Activated CD4-positive, alpha-beta T cell treated with anti-CD3 and anti-CD28 coated beads for 48 hours (primary cell): ENCODE measurements at regions not wholly inside any gene's neighbourhood (a gene's known extent, or its start where the extent isn't known, plus 50 kb on each side); places are given as distances from the start of the nearest gene placed in this dataset.
"Not testable (repeated sequence)": the region's sequence is repeated elsewhere in the genome, so short reads cannot be mapped to it uniquely, and the experiment has no call there.

Experiments
- DNase-seq: peaks from one replicate; pipeline ENCODE4 v3.0.0-alpha.2; 2020

DNA sequence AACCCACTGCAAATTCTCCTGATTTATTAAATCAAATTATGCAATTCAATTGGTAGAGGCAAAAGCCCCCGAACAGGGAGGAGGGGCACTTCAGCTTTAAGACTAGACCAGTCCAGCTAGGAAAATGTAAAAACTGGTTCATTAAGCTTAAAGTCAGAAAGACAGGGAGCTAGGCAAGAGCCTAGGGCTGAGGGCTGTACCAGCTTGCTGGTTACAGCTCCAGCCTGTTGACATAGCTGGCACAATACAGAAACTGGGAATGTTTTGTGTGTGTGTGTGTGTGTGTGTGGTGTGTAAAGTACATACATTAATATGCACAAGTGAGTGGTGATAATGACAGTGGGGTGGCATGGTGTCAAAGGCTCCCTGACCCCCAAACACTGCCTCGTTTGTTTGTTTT, 307.0 kb upstream of the CELF4 start:
- DNase-seq, result no peak

- no peak for DNase-seq
Measured at GRCh38 chr18:37871561-37871960, 306.0 kb upstream of the CELF4 start.

DNA sequence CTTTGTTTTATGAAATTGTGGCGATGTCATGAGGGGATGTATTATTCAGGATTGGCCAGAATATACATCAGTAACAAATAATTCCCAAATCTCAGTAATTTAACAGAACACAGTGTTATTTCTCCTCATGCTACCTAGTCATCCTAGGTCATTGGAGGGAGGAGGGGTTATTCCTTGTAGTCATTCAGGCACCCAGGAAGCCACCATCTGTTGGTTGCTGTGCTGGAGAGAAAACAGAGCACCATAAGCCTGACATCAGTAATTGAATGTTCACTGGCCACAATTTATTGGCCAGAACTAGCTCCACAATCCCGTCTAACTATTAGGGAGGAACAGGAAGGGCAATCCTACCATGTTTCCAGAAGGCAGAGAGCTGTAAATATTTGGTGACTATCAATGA, 303.5 kb upstream of the CELF4 start:
- DNase-seq, result no peak

DNA sequence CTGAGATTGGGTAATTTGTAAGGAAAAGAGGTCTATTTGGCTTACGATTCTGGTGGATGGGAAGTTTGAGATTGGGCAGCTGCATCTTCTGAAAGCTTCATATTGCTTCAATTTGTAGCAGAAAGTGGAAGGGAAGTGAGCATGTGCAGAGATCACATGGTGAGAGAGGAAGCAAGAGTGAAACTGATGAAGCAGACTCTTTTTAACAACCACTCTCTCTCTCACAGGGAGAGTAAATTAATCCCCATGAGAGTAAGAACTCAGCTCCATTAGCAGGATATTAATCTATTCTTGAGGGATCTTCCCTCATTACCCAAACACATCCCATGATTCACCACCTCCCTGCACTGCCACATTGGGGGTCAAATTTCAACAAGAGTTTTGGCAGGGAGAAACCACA, 298.5 kb upstream of the CELF4 start:
- DNase-seq, result no peak

DNA sequence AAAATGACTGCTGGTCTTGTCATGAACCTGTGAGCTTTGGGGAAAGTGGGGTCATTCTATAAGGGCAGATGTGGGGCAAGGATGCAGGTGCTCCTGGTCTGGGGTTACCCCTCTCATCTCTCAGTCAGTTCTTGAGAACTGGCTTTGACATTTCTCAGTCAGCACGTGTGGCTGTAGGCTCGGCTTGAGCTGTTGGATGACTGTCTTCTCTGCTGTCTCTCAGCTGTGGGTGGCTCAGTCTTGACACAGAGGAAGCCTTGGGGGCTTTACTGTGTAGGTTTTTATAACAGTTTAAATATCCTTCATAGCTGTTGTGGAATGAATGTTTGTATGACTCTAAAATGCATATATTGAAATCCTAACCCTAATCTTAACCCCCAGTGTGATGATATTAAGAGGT, 296.4 kb upstream of the CELF4 start:
- no peak for DNase-seq

- DNase-seq, result no peak
Measured at GRCh38 chr18:37854396-37854795, 288.8 kb upstream of the CELF4 start.

GRCh38 chr18:37853706-37854105, 288.1 kb upstream of the CELF4 start:
- DNase-seq, result no peak

DNA sequence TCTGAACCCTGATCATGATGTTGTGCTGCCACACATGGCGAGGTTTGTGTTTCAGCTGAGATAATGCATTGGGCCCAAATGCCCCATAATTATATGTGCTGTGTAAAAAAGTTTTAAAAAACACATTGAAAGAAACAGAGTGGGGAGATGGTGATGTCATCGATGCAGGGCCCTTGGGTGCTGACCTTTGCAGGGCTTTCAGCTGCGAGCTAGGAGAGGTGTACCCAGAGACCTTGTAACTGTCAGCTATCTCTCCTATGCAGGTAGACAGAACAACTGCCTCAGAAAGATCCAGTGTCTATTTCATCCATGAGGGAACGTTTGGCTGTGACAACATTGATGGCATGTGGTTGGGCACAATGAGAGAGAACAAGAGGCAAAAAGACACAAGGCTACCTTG, 286.9 kb upstream of the CELF4 start:
- no peak for DNase-seq

DNA sequence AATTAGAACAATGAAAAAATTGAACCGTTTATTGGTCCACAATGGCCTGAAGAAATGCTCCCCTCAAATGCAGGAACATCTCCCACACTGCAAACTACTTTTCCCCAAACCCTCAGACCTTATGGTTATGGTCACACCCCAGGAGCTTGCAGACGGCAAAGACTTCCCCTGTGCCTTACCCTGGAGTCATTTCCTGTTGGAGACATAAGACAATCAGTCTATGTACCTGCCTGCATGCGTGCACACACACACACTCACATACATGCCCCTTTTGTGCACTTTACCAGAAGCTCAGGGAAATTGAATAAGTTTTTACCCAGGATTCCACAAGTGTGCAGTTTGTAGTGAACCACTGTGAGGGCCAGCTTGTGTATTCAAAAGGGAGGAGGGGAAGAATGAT, 281.9 kb upstream of the CELF4 start:
- DNase-seq, result no peak

- no peak for DNase-seq
Measured at GRCh38 chr18:37846996-37847395, 281.4 kb upstream of the CELF4 start.

DNA sequence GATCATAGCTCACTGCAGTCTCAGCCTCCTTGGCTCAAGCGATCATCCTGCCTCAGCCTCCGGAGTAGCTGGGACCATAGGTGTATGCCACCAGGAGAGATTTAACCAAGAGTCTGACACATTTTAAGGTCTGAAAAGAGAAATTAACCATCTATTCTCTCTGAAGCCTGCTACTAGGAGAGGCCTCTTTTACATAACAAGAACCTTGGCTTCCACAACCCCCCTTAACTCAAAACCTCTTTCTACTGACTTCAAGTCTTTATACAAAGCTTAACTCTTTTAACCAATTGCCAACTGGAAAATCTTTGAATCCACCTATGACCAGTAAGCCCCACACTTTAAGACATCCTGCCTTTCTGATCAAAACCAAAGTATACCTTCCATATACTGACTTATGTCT, 279.9 kb upstream of the CELF4 start:
- no peak for DNase-seq

GRCh38 chr18:37844209-37844970, 278.8 kb upstream of the CELF4 start:
- DNase-seq, result no peak

GRCh38 chr18:37838083-37838482, 272.5 kb upstream of the CELF4 start:
- no peak for DNase-seq

GRCh38 chr18:37836071-37836970, 270.7 kb upstream of the CELF4 start:
- DNase-seq, result no peak

DNA sequence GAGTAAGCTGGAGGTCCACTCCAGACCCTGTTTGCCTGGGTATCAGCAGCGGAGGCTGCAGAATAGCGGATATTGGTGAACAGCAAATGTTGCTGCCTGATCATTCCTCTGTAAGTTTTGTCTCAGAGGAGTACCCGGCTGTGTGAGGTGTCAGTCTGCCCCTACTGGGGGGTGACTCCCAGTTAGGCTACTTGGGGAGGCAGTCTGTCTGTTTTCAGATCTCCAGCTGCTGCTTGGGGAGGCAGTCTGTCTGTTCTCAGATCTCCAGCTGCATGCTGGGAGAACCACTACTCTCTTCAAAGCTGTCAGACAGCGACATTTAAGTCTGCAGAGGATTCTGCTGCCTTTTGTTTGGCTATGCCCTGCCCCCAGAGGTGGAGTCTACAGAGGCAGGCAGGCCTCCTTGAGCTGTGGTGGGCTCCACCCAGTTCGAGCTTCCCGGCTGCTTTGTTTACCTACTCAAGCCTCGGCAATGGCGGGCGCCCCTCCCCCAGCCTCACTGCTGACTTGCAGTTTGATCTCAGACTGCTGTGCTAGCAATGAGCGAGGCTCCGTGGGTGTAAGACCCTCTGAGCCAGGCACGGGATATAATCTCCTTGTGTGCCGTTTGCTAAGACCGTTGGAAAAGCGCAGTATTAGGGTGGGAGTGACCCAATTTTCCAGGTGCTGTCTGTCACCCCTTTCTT, 266.6 kb upstream of the CELF4 start:
- not testable (repeated sequence) for DNase-seq

DNA sequence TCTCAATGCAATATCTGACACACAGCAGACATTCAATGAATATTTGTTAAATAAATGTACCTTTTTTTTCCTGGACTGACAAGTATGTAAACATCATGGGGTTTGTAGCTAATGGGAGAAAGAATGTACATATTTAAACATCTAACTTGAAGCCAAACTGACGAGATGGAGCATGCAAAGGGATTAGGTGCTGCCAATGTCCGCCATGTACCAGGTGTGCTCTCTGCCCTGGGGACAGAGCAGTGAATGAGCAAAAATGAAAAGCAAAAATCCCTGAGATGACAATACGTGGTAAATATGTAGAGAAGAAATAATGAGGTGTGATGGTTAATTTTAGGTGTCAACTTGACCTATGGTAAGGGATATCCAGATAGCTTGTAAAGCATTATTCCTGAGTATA, 247.4 kb upstream of the CELF4 start:
- no peak for DNase-seq

DNA sequence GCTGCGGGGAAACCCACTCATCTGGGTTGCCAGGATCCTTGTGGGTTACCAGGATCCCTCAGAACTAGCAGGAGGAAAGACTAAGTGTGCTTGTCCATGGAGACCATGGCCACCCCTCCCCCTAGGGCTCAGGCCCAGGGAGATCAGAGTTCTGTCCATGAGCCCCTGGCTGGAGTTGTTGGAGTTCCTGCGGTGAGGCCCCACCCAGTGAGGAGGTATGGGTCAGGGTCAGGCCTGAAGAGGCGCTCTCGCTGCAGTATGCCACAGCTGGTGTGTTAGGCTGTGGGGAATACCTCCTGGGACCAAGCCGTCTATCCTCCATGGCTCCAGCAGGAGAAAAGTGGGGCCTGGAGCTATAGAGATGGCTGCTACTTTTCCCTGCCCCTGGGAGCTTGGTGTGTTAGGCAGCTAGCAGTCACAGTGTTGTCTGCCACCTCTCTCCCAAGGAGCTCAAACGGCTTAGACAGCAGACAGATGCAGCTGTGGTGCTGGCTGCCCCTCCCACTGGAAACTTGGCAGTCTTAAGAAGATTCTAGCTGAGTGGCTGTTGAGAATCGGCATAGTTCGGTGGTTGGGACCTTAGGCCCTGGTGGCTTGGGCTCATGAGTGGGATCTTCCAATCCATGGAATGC, 240.3 kb upstream of the CELF4 start:
- DNase-seq, result no peak

DNA sequence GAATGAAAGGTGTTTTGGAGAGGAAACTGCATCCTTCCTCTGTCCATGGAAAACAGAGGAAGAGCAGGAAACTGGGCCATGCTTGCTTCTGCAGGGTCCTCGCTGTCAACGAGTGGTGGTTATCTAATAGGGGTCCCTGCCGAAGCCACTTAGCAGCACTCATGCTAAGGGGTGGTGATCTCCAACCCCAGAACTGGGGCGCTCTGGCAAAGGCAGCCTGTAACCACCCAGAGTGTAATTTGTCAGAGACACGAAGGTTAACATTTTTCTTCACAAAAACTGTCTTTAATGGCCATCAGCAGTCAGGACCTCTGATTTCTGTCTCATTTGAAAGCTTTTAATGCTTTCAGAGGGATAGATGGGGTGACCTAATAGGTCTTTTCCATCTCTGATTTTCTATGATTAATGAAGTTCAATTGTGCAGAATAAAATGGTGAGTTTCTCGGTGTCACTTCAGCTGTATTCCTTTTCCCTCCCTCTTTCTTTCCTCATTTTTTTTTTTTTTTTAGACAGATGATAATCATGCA, 231.3 kb upstream of the CELF4 start:
- no peak for DNase-seq

DNA sequence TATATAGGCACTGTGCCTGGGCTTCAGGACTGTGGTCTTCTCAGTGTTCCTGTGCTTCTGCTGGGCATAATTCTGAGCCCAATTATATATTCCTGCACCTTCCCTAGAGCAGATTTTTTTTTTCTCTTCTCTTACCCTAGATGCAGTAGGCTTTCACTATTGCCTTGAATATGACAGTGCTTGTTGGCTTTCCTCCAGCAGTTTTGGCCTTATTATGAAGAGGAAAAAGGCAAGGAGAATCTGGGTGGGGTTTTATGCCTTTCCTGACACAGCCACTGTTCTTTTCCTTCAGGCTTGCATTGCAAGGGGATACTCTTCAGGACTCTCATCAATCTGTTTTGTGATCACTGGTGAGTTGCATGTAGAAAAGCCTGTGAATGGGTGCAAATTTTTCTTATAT, 221.9 kb upstream of the CELF4 start:
- DNase-seq, result no peak

DNA sequence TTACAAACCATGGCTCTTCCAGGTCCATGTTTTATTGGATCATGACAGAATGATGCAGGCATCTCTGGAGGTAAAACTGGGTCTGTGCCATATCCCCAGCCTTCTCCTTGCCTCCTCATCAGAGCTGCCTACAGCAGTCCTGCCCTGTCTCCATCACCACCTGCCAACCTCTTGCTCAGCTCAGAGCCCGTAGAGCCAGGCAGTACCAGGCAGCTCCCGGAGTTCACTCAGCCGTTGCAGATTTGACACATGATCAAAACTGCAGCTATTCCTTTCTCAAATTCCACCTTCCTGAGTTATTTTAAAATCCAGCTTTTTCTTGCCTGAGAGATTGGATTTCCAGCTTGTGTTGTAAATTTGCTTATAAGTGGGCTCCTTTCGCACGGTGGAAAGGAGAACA, 218.2 kb upstream of the CELF4 start:
- no peak for DNase-seq

- no peak for DNase-seq
Measured at GRCh38 chr18:37779220-37779619, 213.6 kb upstream of the CELF4 start.

GRCh38 chr18:37778417-37779165, 213.0 kb upstream of the CELF4 start:
- DNase-seq, result peak; percentile 68
